GM23338 (cell line): ENCODE measurements at regions not wholly inside any gene's neighbourhood (a gene's known extent, or its start where the extent isn't known, plus 50 kb on each side); places are given as distances from the start of the nearest gene placed in this dataset.

Source experiments
- ATAC-seq: fragments of 200-7000 bp; cut with Tn5 transposase; 3 replicates; pipeline ENCODE4 v1.9.1; 2020
- DNase-seq: peaks from one replicate; pipeline ENCODE4 v3.0.0-alpha.2; 2015; ENCODE audit warnings: low spot score
- H2AFZ ChIP-seq: fragments of 200-600 bp; sonication (generic); 2 replicates; pipeline ENCODE4 v1.8.0; 2016; ENCODE audit warnings: antibody characterized with exemption, mild to moderate bottlenecking, moderate library complexity
- H3F3A ChIP-seq: fragments of 200-600 bp; sonication (generic); replicated peaks from 2 replicates; pipeline ENCODE4 v1.8.0; 2017; ENCODE audit warnings: antibody characterized with exemption, mixed run types, low read depth
- H3K27ac ChIP-seq: fragments of 200-600 bp; sonication (generic); 2 replicates; pipeline ENCODE4 v1.6.1; 2016; ENCODE audit warnings: low read depth
- H3K27me3 ChIP-seq: fragments of 200-600 bp; sonication (generic); 2 replicates; pipeline ENCODE4 v1.8.0; 2016; ENCODE audit warnings: mild to moderate bottlenecking, mixed run types, moderate library complexity; ENCODE audit not compliant: insufficient read depth
- H3K36me3 ChIP-seq: fragments of 200-600 bp; sonication (generic); 2 replicates; pipeline ENCODE4 v1.8.0; 2016; ENCODE audit warnings: mild to moderate bottlenecking; ENCODE audit not compliant: insufficient read depth
- H3K4me1 ChIP-seq: fragments of 200-600 bp; sonication (generic); 2 replicates; pipeline ENCODE4 v1.8.0; 2016; ENCODE audit warnings: mild to moderate bottlenecking, moderate library complexity; ENCODE audit not compliant: insufficient read depth
- H3K4me2 ChIP-seq: fragments of 200-600 bp; sonication (generic); 2 replicates; pipeline ENCODE4 v1.7.1; 2017; ENCODE audit warnings: mixed run types
- H3K4me3 ChIP-seq: fragments of 200-600 bp; sonication (generic); 2 replicates; pipeline ENCODE4 v1.6.1; 2016; ENCODE audit warnings: mixed run types
- H3K79me2 ChIP-seq: fragments of 200-600 bp; sonication (generic); replicated peaks from 2 replicates; pipeline ENCODE4 v1.8.0; 2017; ENCODE audit warnings: mild to moderate bottlenecking; ENCODE audit not compliant: insufficient read depth
- H3K9me2 ChIP-seq: fragments of 200-600 bp; sonication (generic); 2 replicates; pipeline ENCODE4 v1.8.0; 2017; ENCODE audit not compliant: insufficient read depth
- H4K20me1 ChIP-seq: fragments of 200-600 bp; sonication (generic); replicated peaks from 2 replicates; pipeline ENCODE4 v1.8.0; 2017; ENCODE audit warnings: mild to moderate bottlenecking; ENCODE audit not compliant: insufficient read depth
- H3K27ac Mint-ChIP-seq: 2 replicates; pipeline ENCODE4 v1.8.0; 2020; ENCODE audit warnings: inconsistent platforms, mild to moderate bottlenecking, moderate library complexity, mixed read lengths
- H3K27me3 Mint-ChIP-seq: 3 replicates; pipeline ENCODE4 v1.8.0; 2022; ENCODE audit warnings: low read depth, mild to moderate bottlenecking, moderate library complexity, mixed read lengths, inconsistent platforms; ENCODE audit not compliant: insufficient read depth, poor library complexity
- H3K36me3 Mint-ChIP-seq: 3 replicates; pipeline ENCODE4 v1.8.0; 2021; ENCODE audit warnings: low read depth, mild to moderate bottlenecking, inconsistent platforms, moderate library complexity, mixed read lengths
- H3K4me1 Mint-ChIP-seq: 3 replicates; pipeline ENCODE4 v1.8.0; 2020; ENCODE audit warnings: mild to moderate bottlenecking, inconsistent platforms, mixed read lengths
- H3K4me3 Mint-ChIP-seq: 3 replicates; pipeline ENCODE4 v1.8.0; 2021; ENCODE audit warnings: moderate library complexity, mild to moderate bottlenecking, inconsistent platforms, mixed read lengths
- H3K9me3 Mint-ChIP-seq: 3 replicates; pipeline ENCODE4 v1.8.0; 2020; ENCODE audit warnings: moderate library complexity, mild to moderate bottlenecking, inconsistent platforms, mixed read lengths
- CREB1 ChIP-seq: fragments of 250-450 bp; sonication (Bioruptor Pico); IDR thresholded peaks from 2 replicates; pipeline ENCODE4 v1.5.0; 2020; ENCODE audit warnings: low read depth, mild to moderate bottlenecking, moderate library complexity
- EZH2 ChIP-seq: fragments of 200-600 bp; sonication (generic); IDR thresholded peaks from one replicate; pipeline ENCODE4 v1.8.0; 2017; ENCODE audit warnings: antibody characterized with exemption, mild to moderate bottlenecking, low read depth; ENCODE audit not compliant: unreplicated experiment
- EZH2phosphoT487 ChIP-seq: fragments of 200-600 bp; sonication (generic); IDR thresholded peaks from one replicate; pipeline ENCODE4 v1.8.1; 2018; ENCODE audit warnings: antibody characterized with exemption; ENCODE audit not compliant: unreplicated experiment
- JUNB ChIP-seq: IDR thresholded peaks from one replicate; pipeline ENCODE4 v1.6.1; 2016; ENCODE audit warnings: antibody characterized with exemption; ENCODE audit not compliant: unreplicated experiment
- NANOG ChIP-seq: IDR thresholded peaks from 2 replicates; pipeline ENCODE4 v1.6.1; 2016; ENCODE audit warnings: antibody characterized with exemption, borderline replicate concordance
- POLR2AphosphoS5 ChIP-seq: IDR thresholded peaks from 2 replicates; pipeline ENCODE4 v1.6.1; 2016; ENCODE audit warnings: antibody characterized with exemption, low read depth
- STAT1 ChIP-seq: IDR thresholded peaks from one replicate; pipeline ENCODE4 v1.6.1; 2016; ENCODE audit warnings: antibody characterized with exemption; ENCODE audit not compliant: unreplicated experiment
- ZNF114 ChIP-seq: fragments of 250-450 bp; sonication (Bioruptor Pico); IDR thresholded peaks from 2 replicates; pipeline ENCODE4 v1.5.0; 2020; ENCODE audit warnings: mild to moderate bottlenecking, moderate library complexity
- TF ChIP-seq, protein P1 (sequence below): fragments of 250-450 bp; sonication (Bioruptor Pico); IDR thresholded peaks from 2 replicates; pipeline ENCODE4 v1.5.0; 2020; ENCODE audit warnings: mild to moderate bottlenecking, moderate library complexity
- TF ChIP-seq, protein P2 (sequence below): IDR thresholded peaks from 2 replicates; pipeline ENCODE4 v1.6.1; 2016; ENCODE audit warnings: antibody characterized with exemption
- TF ChIP-seq, protein P3 (sequence below), 2 experiments: fragments of 200-600 bp in 1 of 2; sonication (generic) in 1 of 2; conservative IDR thresholded peaks; 2 replicates each; pipeline versions ENCODE4 v1.5.1 to v1.6.1; 2016 to 2017; ENCODE audit warnings: antibody characterized with exemption in 2 of 2, low read depth in 2 of 2, mild to moderate bottlenecking in 2 of 2, moderate library complexity in 1 of 2

DNA sequence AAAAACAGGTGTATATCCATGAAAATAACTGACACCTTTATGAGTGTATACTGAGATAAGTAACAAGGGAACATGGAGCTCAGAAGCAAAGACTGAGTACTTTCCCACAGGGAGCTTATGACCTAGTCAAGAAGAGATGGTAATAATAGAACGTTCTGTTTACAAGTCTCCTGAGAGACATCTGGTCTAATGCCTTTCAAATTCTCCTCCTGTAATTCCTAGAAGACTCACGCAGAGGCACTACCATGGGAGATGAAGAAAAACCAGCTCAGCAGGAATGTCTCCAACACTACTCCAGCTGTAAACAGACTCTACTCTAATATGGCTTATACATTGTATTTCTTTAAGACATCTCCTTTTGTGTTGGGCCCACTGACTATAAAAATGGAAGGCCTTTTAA lies 503.6 kb upstream of the TUSC1 start:
- Histone ChIP-seq H3K36me3 (no peaks in the 10 kb centered on the region), H4K20me1 (no peaks in the 10 kb centered on the region), H3K27me3 (no peaks in the 10 kb centered on the region), H3K79me2 (no peaks in the 10 kb centered on the region), H2AFZ (no peak overlapping the region), H3K9me2 (no peaks in the 10 kb centered on the region), H3F3A (no peaks in the 10 kb centered on the region), H3K27ac (no peak overlapping the region), H3K4me1 (no peaks in the 10 kb centered on the region), H3K4me3 (no peak overlapping the region), H3K4me2 (no peak overlapping the region)
- no peaks in the 10 kb centered on the region for H3K27me3 Mint-ChIP-seq
- no peak overlapping the region for H3K27ac Mint-ChIP-seq
- TF ChIP-seq EZH2phosphoT487 (no peak), EZH2 (no peak), ZNF114 (no peak)
- H3K4me1 Mint-ChIP-seq: peaks cover 3% of the 10 kb centered on the region; the same call in 2 of the 3 replicates
- DNase-seq (no peak), ATAC-seq (no peak)
- no peak overlapping the region for H3K4me3 Mint-ChIP-seq
- no peaks in the 10 kb centered on the region; the same call in 2 of the 3 replicates for H3K9me3 Mint-ChIP-seq
- no peaks in the 10 kb centered on the region for H3K36me3 Mint-ChIP-seq

DNA sequence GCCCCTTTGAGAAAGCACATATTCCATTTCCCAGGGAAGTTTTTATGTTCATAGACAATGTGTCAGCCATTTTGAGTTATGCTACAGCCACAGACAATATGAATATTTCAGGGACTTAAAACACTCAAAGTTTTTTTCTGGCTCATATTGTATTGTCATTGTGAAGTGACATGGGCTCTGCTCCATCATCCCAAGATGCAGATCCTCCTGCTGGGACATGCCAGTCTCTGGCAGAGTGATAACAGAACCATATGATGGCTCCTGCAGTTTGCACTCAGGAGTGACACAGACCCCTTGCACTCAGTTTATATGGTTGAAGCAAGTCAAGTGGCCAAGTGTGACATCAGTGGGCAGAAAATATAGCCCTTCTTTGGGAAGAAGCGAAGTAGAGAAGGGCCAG lies 498.4 kb upstream of the TUSC1 start:
- Mint-ChIP-seq H3K36me3 (no peaks in the 10 kb centered on the region), H3K4me3 (no peak overlapping the region), H3K27ac (no peak overlapping the region), H3K27me3 (no peaks in the 10 kb centered on the region), H3K9me3 (no peaks in the 10 kb centered on the region), H3K4me1 (peaks cover 8% of the 10 kb centered on the region)
- Histone ChIP-seq H3K27ac (no peak overlapping the region), H3K4me1 (peaks cover 6% of the 10 kb centered on the region; the same call in 1 of the 2 replicates), H4K20me1 (no peaks in the 10 kb centered on the region), H3F3A (no peaks in the 10 kb centered on the region), H3K4me3 (no peak overlapping the region), H2AFZ (no peak overlapping the region), H3K9me2 (no peaks in the 10 kb centered on the region), H3K79me2 (no peaks in the 10 kb centered on the region), H3K4me2 (no peak overlapping the region), H3K36me3 (no peaks in the 10 kb centered on the region), H3K27me3 (no peaks in the 10 kb centered on the region)
- DNase-seq: no peak
- no peak for ATAC-seq
- TF ChIP-seq, protein P1, sequence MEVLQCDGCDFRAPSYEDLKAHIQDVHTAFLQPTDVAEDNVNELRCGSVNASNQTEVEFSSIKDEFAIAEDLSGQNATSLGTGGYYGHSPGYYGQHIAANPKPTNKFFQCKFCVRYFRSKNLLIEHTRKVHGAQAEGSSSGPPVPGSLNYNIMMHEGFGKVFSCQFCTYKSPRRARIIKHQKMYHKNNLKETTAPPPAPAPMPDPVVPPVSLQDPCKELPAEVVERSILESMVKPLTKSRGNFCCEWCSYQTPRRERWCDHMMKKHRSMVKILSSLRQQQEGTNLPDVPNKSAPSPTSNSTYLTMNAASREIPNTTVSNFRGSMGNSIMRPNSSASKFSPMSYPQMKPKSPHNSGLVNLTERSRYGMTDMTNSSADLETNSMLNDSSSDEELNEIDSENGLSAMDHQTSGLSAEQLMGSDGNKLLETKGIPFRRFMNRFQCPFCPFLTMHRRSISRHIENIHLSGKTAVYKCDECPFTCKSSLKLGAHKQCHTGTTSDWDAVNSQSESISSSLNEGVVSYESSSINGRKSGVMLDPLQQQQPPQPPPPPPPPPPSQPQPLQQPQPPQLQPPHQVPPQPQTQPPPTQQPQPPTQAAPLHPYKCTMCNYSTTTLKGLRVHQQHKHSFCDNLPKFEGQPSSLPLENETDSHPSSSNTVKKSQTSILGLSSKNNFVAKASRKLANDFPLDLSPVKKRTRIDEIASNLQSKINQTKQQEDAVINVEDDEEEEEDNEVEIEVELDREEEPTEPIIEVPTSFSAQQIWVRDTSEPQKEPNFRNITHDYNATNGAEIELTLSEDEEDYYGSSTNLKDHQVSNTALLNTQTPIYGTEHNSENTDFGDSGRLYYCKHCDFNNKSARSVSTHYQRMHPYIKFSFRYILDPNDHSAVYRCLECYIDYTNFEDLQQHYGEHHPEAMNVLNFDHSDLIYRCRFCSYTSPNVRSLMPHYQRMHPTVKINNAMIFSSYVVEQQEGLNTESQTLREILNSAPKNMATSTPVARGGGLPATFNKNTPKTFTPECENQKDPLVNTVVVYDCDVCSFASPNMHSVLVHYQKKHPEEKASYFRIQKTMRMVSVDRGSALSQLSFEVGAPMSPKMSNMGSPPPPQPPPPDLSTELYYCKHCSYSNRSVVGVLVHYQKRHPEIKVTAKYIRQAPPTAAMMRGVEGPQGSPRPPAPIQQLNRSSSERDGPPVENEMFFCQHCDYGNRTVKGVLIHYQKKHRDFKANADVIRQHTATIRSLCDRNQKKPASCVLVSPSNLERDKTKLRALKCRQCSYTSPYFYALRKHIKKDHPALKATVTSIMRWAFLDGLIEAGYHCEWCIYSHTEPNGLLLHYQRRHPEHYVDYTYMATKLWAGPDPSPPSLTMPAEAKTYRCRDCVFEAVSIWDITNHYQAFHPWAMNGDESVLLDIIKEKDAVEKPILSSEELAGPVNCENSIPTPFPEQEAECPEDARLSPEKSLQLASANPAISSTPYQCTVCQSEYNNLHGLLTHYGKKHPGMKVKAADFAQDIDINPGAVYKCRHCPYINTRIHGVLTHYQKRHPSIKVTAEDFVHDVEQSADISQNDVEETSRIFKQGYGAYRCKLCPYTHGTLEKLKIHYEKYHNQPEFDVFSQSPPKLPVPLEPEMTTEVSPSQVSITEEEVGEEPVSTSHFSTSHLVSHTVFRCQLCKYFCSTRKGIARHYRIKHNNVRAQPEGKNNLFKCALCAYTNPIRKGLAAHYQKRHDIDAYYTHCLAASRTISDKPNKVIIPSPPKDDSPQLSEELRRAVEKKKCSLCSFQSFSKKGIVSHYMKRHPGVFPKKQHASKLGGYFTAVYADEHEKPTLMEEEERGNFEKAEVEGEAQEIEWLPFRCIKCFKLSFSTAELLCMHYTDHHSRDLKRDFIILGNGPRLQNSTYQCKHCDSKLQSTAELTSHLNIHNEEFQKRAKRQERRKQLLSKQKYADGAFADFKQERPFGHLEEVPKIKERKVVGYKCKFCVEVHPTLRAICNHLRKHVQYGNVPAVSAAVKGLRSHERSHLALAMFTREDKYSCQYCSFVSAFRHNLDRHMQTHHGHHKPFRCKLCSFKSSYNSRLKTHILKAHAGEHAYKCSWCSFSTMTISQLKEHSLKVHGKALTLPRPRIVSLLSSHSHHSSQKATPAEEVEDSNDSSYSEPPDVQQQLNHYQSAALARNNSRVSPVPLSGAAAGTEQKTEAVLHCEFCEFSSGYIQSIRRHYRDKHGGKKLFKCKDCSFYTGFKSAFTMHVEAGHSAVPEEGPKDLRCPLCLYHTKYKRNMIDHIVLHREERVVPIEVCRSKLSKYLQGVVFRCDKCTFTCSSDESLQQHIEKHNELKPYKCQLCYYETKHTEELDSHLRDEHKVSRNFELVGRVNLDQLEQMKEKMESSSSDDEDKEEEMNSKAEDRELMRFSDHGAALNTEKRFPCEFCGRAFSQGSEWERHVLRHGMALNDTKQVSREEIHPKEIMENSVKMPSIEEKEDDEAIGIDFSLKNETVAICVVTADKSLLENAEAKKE (CRISPR knock-in tag): no peak
- TF ChIP-seq POLR2AphosphoS5 (no peak), STAT1 (no peak), NANOG (no peak), JUNB (no peak), EZH2 (no peak), CREB1 (CRISPR knock-in tag) (no peak), EZH2phosphoT487 (no peak)
- TF ChIP-seq, protein P2, sequence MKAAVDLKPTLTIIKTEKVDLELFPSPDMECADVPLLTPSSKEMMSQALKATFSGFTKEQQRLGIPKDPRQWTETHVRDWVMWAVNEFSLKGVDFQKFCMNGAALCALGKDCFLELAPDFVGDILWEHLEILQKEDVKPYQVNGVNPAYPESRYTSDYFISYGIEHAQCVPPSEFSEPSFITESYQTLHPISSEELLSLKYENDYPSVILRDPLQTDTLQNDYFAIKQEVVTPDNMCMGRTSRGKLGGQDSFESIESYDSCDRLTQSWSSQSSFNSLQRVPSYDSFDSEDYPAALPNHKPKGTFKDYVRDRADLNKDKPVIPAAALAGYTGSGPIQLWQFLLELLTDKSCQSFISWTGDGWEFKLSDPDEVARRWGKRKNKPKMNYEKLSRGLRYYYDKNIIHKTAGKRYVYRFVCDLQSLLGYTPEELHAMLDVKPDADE: no peak
- TF ChIP-seq, protein P3, sequence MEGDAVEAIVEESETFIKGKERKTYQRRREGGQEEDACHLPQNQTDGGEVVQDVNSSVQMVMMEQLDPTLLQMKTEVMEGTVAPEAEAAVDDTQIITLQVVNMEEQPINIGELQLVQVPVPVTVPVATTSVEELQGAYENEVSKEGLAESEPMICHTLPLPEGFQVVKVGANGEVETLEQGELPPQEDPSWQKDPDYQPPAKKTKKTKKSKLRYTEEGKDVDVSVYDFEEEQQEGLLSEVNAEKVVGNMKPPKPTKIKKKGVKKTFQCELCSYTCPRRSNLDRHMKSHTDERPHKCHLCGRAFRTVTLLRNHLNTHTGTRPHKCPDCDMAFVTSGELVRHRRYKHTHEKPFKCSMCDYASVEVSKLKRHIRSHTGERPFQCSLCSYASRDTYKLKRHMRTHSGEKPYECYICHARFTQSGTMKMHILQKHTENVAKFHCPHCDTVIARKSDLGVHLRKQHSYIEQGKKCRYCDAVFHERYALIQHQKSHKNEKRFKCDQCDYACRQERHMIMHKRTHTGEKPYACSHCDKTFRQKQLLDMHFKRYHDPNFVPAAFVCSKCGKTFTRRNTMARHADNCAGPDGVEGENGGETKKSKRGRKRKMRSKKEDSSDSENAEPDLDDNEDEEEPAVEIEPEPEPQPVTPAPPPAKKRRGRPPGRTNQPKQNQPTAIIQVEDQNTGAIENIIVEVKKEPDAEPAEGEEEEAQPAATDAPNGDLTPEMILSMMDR (conservative IDR thresholded peaks at IDR 0.05; ENCODE audit: low read depth in 2 of 2): no peak
